Pancreas (tissue), 10 donors: ENCODE measurements at regions not wholly inside any gene's neighbourhood (a gene's known extent, or its start where the extent isn't known, plus 50 kb on each side); places are given as distances from the start of the nearest gene placed in this dataset.

ENCODE experiments used
- ATAC-seq, 4 donors: fragments of 200-7000 bp; cut with Tn5 transposase; one replicate each; pipeline versions ENCODE4 v1.8.0 to v1.9.1; 2020; ENCODE audit warnings: mild to moderate bottlenecking in 4 of 4, moderate library complexity in 4 of 4
- DNase-seq, 6 donors: peaks; one replicate each; pipeline ENCODE4 v3.0.0-alpha.2; 2020
- FAIRE-seq: peaks from 2 replicates; lab custom pipeline; 2012; peaks lifted over from hg19 to GRCh38; lab: Jason Lieb, UNC
- H3K27ac ChIP-seq, 4 donors: fragments of 200-600 bp; sonication (generic); 1 replicate in 3 of 4; 2 replicates in 1 of 4; pipeline versions ENCODE4 v1.5.0 to v1.8.0; 2020
- H3K27me3 ChIP-seq, 4 donors: fragments of 200-600 bp; one replicate each; pipeline ENCODE4 v1.8.0; 2021
- H3K36me3 ChIP-seq, 3 donors: fragments of 200-600 bp; sonication (generic) in 1 of 3; one replicate each; pipeline versions ENCODE4 v1.5.0 to v1.8.0; 2020 to 2021
- H3K4me1 ChIP-seq, 3 donors: fragments of 200-600 bp; one replicate each; pipeline ENCODE4 v1.8.0; 2021
- H3K4me3 ChIP-seq, 4 donors: fragments of 200-600 bp; sonication (generic) in 2 of 4; one replicate each; pipeline versions ENCODE4 v1.5.0 to v1.8.0; 2020 to 2021
- H3K9me3 ChIP-seq, 4 donors: fragments of 200-600 bp; one replicate each; pipeline ENCODE4 v1.8.0; 2021
- WGBS, 2 donors: extraction: QIAGEN DNeasy Blood & Tissue Kit; methylation state at CpG; one replicate each; pipeline ENCODE4 v1.1.7; 2013; 5-methylcytosine and 5-hydroxymethylcytosine counted together
- intact Hi-C, 3 donors: fragments of 100-400 bp; cut with DNase I; formaldehyde crosslinking; loops; one replicate each; pipeline versions ENCODE4 v1.11.1 to v1.14.2; 2022
- TF ChIP-seq, protein P1 (sequence below), 4 donors: fragments of 200-600 bp; sonication (generic) in 3 of 4; IDR thresholded peaks; one replicate each; pipeline versions ENCODE4 v1.5.0 to v1.8.0; 2021; ENCODE audit warnings: antibody characterized with exemption in 4 of 4
- donor health status: healthy with polysubstance abuse.
- donor health status: DM: no; HTN: no; CAD: no; lungs with moderate emphysema.
- donor health status: DM: no; HTN: no; CAD: no.
- donor health status: control.
- donor health status: control.
- donor health status: Bipolar disorder and iron deficiency.
- donor health status: DM: yes; HTN: yes; CAD: no.
- donor health status: DM: no; HTN: no; CAD: no.
- donor health status: DM: no; HTN: no; CAD: no.
- donor health status: DM: yes; HTN: yes; CAD: no.

DNA sequence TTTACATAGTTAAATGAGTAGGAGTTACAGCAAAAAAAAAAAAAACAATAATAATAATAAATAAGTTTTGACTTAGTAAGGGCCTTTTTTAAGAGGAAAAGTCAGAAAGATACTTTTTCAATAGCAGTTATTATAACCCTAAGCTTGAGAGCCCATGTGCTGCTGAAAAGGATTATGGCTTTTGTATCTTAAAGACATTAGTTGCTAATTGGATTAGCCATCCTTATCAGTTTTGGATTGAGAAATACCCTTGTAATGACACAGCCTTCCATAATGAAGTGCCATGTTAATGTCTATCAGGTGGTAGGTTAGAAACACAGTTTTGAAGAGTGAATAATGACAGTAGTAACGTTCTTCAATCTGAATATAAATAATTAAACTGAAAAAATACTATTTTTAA lies 554.0 kb downstream of the RIT2 start:
- DNase-seq (no peak), ATAC-seq (no peak)
- intact Hi-C loops: no loop called here

DNA sequence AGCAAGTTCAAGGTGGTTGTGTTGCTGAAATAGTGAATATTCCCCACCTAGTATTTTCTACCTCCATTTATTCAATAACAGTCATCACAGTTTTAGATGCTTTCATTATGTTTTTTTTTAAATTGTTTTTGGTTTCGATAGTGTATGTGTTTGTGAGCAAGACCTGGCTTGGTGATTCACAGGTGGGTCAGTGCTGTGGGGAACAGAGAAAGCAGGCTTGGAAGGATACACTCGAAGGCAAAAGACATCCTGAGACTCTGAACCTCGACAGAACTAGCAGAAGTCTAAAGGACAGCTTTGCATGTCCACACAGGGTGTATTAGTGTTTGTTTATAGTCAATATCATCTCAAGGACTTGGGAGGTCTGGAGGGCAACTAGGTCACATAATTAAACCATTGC lies 551.5 kb downstream of the RIT2 start:
- 49 to 53% methylated on average over 3 of the region's 3 CpGs for WGBS, 2 donors
- FAIRE-seq (no peak), ATAC-seq (no peak), DNase-seq (no peak)
- intact Hi-C loops: no loop called here
- no peaks in the 10 kb centered on the region for H3K9me3 ChIP-seq
- no peaks in the 10 kb centered on the region for H3K4me1 ChIP-seq
- H3K36me3 ChIP-seq: no peaks in the 10 kb centered on the region
- H3K27me3 ChIP-seq: no peaks in the 10 kb centered on the region
- TF ChIP-seq, protein P1, sequence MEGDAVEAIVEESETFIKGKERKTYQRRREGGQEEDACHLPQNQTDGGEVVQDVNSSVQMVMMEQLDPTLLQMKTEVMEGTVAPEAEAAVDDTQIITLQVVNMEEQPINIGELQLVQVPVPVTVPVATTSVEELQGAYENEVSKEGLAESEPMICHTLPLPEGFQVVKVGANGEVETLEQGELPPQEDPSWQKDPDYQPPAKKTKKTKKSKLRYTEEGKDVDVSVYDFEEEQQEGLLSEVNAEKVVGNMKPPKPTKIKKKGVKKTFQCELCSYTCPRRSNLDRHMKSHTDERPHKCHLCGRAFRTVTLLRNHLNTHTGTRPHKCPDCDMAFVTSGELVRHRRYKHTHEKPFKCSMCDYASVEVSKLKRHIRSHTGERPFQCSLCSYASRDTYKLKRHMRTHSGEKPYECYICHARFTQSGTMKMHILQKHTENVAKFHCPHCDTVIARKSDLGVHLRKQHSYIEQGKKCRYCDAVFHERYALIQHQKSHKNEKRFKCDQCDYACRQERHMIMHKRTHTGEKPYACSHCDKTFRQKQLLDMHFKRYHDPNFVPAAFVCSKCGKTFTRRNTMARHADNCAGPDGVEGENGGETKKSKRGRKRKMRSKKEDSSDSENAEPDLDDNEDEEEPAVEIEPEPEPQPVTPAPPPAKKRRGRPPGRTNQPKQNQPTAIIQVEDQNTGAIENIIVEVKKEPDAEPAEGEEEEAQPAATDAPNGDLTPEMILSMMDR (IDR thresholded peaks at IDR 0.05): no peak
- no peak overlapping the region for H3K27ac ChIP-seq
- H3K4me3 ChIP-seq: no peak overlapping the region

More for the DNA sequence above, 554.0 kb downstream of the RIT2 start:
- Histone ChIP-seq H3K27me3 (no peaks in the 10 kb centered on the region), H3K4me3 (no peak overlapping the region), H3K9me3 (no peaks in the 10 kb centered on the region), H3K27ac (no peak overlapping the region), H3K4me1 (no peaks in the 10 kb centered on the region), H3K36me3 (no peaks in the 10 kb centered on the region)
- no peak for FAIRE-seq
- TF ChIP-seq, protein P1 (IDR thresholded peaks at IDR 0.05): no peak
- WGBS, 2 donors: 36 to 45% methylated on average over 1 of the region's 1 CpG

DNA sequence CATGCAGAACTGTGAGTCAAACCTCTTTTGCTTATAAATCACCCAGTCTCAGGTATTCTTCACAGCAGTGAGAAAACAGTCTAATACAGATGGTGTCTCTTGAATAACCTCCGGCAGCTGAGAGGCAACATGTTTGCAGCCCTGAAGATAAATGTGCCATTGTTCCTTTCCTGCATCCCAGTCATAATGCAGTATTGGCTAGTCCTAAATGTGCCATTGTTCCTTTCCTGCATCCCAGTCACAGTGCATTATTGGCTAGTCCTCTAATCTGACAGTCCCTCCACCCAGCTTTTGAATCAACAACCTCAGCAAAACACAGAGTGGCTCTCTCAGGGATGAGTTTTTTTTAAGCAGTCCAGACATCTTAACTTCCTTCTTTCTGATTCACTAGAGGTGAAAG lies 550.7 kb downstream of the RIT2 start:
- no peak for FAIRE-seq
- no peak overlapping the region for H3K27ac ChIP-seq

DNA sequence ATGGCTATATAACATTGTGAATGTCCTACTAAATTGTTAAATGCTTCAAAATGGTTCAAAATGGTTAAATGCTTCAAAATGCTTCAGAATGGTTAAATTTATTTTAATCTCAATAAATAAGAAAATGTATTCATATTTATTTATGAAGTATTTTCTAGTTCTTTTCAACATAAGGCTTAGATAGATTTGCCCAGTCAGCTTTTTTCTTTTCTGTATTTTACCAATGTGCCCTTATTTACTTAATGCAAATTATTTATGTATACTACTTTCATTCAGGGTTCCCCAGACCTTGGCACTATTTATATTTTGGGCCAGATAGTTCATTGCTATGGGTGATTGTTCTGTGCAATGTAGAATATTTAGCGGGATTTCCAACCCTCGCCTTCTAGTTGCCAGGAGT lies 546.7 kb downstream of the RIT2 start:
- H3K9me3 ChIP-seq: no peaks in the 10 kb centered on the region
- H3K27me3 ChIP-seq: no peaks in the 10 kb centered on the region
- no peaks in the 10 kb centered on the region for H3K4me1 ChIP-seq
- WGBS, 2 donors: 89 to 93% methylated on average over 2 of the region's 2 CpGs
- TF ChIP-seq, protein P1 (IDR thresholded peaks at IDR 0.05): no peak
- H3K27ac ChIP-seq: no peak overlapping the region
- H3K36me3 ChIP-seq: no peaks in the 10 kb centered on the region
- no peak for FAIRE-seq
- ATAC-seq: no peak
- intact Hi-C loops: no loop called here
- H3K4me3 ChIP-seq: no peak overlapping the region
- DNase-seq: no peak

More for the DNA sequence above, 550.7 kb downstream of the RIT2 start:
- 29 to 40% methylated on average over 1 of the region's 1 CpG for WGBS, 2 donors
- TF ChIP-seq, protein P1 (IDR thresholded peaks at IDR 0.05): no peak
- intact Hi-C loops: no loop called here
- H3K36me3 ChIP-seq: no peaks in the 10 kb centered on the region
- H3K4me3 ChIP-seq: no peak overlapping the region
- H3K4me1 ChIP-seq: no peaks in the 10 kb centered on the region
- no peaks in the 10 kb centered on the region for H3K9me3 ChIP-seq
- H3K27me3 ChIP-seq: no peaks in the 10 kb centered on the region
- DNase-seq: no peak
- no peak for ATAC-seq

DNA sequence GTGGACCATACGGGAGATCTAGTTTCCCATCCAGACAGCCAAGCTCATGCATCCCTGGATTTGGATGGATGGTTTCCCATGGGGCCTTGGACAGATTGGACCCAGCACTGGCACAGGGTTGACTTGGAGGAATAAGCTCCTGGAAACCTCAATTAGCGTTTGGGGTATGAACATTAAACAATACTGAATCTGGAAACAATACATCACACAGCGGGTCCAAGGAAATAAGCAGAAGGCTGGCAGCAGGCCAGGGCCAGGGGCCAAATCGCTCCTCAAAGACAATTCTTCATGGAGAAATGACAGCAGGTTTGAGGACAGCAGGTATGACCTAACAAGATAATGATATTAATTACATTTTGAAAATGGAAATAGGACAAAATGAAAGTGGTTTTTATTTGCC lies 540.6 kb downstream of the RIT2 start:
- no peaks in the 10 kb centered on the region for H3K4me1 ChIP-seq
- intact Hi-C loops: no loop called here
- no peaks in the 10 kb centered on the region for H3K36me3 ChIP-seq
- 20 to 25% methylated on average over 4 of the region's 4 CpGs for WGBS, 2 donors
- DNase-seq (no peak), FAIRE-seq (no peak), ATAC-seq (no peak)
- H3K27ac ChIP-seq: no peak overlapping the region
- H3K9me3 ChIP-seq: no peaks in the 10 kb centered on the region
- TF ChIP-seq, protein P1 (IDR thresholded peaks at IDR 0.05): no peak
- H3K27me3 ChIP-seq: no peaks in the 10 kb centered on the region
- H3K4me3 ChIP-seq: no peak overlapping the region
